Left renal cortex interstitium (tissue), 4 donors: ENCODE measurements at regions not wholly inside any gene's neighbourhood (a gene's known extent, or its start where the extent isn't known, plus 50 kb on each side); places are given as distances from the start of the nearest gene placed in this dataset.
"Not testable (repeated sequence)": the region's sequence is repeated elsewhere in the genome, so short reads cannot be mapped to it uniquely, and the experiment has no call there.

Experiments
- DNase-seq, 4 donors: peaks; one replicate each; pipeline ENCODE4 v3.0.0-alpha.2; 2013; ENCODE audit warnings: low read depth in 4 of 4, low spot score in 2 of 4, missing footprints in 1 of 4

- DNase-seq = no peak
Measured at GRCh38 chr4:154164931-154165839, 326.4 kb downstream of the DCHS2 start.

GRCh38 chr4:154160519-154161301 lies 330.9 kb downstream of the DCHS2 start:
- no peak for DNase-seq

GRCh38 chr4:154158361-154159155 lies 333.0 kb downstream of the DCHS2 start:
- DNase-seq = no peak

DNA sequence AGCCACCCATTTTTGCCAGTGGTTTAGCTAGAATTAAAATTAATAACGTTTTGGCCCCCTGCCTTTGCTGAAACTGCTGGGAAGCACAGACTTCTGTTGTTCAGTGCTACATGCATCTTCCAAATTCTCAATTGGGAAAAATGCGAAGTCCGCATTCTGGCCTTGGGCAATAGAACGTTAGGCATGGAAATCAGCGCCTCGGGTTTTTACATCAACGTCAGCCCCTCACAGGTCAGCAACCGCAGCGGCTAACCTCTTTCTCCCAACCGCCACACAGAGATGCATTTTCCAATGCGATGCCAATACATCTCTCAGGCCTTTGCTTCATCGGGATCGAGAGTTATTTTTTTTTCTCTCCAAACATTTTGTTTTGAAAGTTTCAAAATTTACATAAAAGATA lies 339.1 kb downstream of the DCHS2 start:
- DNase-seq = no peak

GRCh38 chr4:154149236-154149635 lies 342.4 kb downstream of the DCHS2 start:
- DNase-seq = not testable (repeated sequence)

DNA sequence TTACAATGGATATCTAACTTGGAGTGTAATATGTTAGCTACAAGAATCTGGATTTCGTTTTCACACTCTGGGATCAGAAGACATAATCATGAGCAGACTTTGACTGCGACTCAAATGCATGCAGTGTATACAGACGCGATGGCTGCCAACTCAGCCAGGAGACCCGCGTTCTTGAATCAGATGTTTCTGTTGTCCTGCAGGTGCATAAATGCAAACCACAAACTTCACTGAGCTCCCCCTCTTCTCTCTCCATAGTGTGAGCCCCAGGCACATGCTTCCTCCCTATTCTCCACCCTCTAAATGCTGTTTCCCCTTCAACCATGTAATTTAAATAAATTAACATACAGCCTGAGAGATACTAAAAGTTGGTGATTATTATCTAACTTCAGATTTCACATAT lies 347.9 kb downstream of the DCHS2 start:
- DNase-seq = no peak

DNA sequence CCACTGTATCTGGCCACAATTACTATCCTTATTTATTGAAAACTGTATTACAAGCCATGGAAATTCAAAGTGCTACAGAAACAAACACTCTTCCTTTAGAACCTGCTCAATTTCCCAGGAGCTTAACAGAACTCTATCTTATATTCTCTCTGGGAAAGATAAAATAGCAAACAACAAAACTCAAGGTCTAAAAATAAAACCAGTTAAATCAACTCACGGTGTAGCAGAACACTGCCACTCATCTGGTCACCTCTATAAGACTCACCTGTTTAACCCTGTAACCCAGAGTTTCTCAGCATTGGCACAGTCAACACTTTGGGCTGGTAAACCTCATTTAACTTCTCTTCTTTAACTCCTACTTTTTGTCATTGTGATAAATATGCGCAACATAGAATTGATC lies 348.9 kb downstream of the DCHS2 start:
- DNase-seq = no peak

DNA sequence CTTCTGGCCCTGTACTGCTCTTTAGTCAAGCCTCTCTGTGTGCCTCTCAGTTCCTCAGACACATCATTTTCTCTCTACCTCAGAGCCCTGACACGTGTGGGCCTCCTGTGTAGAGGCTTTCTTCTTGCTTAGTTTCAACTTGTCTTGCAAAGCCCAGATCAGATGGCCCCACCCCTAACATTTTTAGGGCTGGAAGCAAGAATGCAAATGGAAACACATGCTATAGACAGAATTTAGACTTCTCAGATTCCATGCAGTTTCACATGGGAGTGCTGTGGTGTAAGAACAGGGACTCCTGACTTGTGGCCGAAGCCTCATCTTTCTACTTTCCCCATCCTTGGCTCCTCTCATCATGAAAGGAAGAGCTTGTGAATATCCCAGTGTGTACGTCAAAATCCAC lies 350.7 kb downstream of the DCHS2 start:
- DNase-seq = no peak

DNA sequence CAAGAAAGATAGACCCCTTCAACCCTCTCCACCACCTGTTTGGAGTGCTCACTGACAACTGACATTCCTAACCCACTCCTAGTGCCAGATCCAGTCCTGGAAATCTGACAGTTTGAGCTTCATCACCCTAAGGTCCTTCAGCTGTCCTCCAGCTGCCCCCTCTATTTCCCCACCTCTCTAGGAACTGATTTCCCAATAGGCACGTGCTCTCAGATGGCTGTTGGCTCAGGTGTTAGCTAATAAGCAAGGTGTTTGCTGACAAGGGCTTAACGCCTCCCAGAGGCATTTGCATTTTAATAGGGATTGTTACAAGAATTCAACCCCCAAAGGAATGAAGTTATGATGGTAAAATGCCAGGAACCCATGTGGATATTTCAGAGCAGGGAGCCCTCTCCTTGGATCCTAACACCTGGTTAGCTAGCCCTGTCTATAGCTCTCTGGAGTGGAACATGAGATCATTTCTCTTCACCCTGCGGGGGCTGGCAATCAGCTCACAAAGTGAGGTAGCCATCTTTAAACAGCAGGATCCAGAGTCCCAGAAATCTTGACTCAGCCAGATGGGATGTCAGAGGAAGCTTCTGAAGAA lies 348.5 kb upstream of the SFRP2 start:
- DNase-seq = no peak

- DNase-seq = no peak
Measured at GRCh38 chr4:154135576-154135975, 346.7 kb upstream of the SFRP2 start.

- no peak for DNase-seq
Measured at GRCh38 chr4:154132406-154132805, 343.5 kb upstream of the SFRP2 start.

DNA sequence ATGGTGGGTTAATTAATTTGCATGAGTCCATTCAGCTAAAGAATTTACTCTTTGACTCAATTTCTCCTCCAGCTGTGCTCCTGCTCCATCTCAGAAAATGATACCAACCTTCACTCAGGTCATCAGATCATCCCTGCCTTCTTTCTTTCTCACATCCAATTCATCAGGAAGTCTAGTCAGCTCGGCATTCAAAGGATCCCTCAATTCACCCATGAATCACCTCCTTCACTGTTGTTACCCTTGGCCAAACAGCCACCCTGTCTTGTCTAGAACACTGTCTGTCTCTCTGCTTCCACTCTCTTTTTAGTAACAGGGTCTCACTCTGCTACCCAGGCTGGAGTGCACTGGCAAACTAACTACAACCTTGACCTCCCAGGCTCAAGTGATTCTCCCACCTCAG lies 337.4 kb upstream of the SFRP2 start:
- DNase-seq = no peak

- no peak for DNase-seq
Measured at GRCh38 chr4:154125340-154125739, 336.5 kb upstream of the SFRP2 start.

GRCh38 chr4:154124539-154125255 lies 335.8 kb upstream of the SFRP2 start:
- DNase-seq = no peak

GRCh38 chr4:154123897-154124296 lies 335.0 kb upstream of the SFRP2 start:
- no peak for DNase-seq

DNA sequence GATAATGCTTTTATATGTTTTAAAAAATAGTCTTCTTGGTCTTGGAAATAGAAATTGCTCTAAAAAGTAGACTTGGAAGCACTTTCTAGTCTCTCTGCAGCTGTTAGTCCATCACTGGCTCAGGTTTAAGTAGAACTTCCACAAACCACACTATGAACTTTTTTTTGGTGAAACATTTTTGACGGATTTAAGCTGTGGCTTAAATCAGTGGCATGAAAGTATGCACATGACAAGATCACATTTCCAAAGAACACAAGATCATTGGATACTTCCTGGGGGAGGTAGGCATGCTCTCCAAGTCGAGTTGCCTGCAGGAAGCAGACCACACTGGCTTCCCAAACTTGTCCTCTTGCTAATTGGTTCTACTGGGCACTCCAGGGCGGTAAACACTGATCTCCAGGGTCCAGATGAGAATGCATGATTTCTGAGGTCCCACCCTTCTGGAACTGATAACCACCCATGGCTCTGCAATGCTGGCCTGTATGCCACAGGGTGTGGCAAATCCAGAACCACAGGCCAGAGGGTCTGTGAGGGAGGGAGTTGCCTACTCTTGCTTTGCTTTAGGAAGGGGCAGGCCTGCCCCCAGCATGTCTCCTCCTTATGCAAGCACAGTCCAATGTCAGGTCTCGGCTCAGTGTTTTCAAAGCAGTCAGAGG lies 331.9 kb upstream of the SFRP2 start:
- DNase-seq = no peak

DNA sequence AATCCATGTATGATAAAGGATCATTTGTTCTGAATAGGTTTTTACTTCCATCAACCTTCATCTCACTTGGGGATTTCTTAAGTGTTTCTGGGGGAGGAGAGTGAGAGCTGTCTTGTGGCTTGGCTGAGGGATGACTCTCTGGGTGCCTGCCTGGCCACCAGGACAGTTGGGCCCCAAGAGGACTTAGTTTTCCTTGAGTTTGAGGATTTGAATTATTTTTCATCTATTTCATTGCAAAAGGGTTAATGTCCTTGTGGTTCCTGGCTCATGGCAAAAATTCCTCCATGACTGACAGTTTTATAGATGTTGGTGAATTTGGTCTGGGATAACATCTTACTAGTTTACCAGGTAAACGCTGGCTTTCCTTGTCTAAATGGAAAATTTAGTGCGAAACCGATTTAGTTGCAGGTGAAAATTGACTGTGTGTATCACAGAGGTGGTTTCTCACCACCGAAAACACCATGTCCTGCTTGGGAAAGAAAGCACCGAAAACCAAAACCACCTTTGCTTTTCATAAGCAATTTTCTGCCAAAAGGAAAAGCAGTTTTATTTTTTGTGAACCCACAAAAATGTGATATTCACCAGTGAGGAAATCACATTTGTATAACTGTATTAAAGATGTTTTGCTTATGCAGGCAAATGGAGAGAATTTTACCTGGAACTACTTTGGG lies 331.3 kb upstream of the SFRP2 start:
- DNase-seq = no peak

- no peak for DNase-seq
Measured at GRCh38 chr4:154119317-154119716, 330.4 kb upstream of the SFRP2 start.

DNA sequence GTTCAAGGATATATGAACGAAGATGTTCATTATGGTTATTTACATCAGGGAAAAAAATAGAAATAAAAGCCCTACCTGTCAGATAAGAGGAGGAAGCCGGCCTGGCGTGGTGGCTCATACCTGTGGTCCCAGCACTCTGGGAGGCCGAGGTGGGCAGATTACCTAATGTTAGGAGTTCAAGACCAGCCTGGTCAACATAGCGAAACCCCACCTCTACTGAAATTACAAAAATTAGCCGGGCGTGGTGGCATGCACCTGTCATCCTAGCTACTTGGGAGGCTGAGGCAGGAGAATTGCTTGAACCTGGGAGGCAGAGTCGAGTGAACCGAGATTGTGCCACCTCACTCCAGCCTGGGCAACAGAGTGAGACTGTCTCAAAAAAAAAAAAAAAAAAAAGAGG lies 328.8 kb upstream of the SFRP2 start:
- DNase-seq = not testable (repeated sequence)
